GM12865 (cell line): ENCODE measurements at regions not wholly inside any gene's neighbourhood (a gene's known extent, or its start where the extent isn't known, plus 50 kb on each side); places are given as distances from the start of the nearest gene placed in this dataset.

Experiments
- DNase-seq: peaks from one replicate; pipeline ENCODE4 v3.0.0; 2010; ENCODE audit warnings: low read depth
- H3K4me3 ChIP-seq: 2 replicates; pipeline ENCODE4 v1.5.1; 2011; ENCODE audit warnings: mild to moderate bottlenecking, low read depth, low read length, control low read depth
- TF ChIP-seq, protein P1 (sequence below): IDR thresholded peaks from 2 replicates; pipeline ENCODE4 v1.5.1; 2011; ENCODE audit warnings: low read length, control low read depth, low read depth, inconsistent platforms; ENCODE audit not compliant: insufficient read depth; ENCODE audit errors: missing control alignments

DNA sequence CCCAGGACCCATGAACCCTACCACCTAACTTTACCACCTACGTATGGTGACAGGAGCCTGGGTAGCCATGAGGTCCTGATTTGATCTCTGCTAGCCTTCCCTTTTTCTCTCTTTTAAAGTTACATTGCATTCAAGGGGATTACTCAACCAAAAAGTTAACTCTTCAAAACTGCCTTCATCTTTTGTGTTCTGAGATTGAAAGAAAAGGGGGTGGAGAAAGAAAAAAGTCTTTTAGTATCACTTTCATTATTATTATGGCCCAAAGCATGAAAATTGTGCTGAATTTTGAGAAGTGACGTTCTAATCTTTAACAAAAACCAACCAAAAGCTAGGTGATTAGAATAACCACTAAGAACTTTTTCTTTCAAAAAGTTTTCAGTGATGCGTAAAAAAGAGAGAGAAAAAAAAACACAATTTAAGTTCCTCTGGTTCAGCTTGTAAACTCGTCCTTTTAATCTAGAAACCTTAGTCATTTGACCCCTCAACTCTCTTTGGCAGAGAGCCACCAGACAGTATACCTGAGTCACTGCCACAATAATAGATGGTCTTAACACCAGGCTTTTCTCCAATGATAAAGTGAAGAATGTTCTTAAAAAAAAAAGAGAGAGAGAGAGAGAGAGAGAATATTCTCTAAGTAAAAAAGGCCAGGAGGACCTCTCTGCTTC is 347.4 kb upstream of the FGF13 start:
- TF ChIP-seq, protein P1, sequence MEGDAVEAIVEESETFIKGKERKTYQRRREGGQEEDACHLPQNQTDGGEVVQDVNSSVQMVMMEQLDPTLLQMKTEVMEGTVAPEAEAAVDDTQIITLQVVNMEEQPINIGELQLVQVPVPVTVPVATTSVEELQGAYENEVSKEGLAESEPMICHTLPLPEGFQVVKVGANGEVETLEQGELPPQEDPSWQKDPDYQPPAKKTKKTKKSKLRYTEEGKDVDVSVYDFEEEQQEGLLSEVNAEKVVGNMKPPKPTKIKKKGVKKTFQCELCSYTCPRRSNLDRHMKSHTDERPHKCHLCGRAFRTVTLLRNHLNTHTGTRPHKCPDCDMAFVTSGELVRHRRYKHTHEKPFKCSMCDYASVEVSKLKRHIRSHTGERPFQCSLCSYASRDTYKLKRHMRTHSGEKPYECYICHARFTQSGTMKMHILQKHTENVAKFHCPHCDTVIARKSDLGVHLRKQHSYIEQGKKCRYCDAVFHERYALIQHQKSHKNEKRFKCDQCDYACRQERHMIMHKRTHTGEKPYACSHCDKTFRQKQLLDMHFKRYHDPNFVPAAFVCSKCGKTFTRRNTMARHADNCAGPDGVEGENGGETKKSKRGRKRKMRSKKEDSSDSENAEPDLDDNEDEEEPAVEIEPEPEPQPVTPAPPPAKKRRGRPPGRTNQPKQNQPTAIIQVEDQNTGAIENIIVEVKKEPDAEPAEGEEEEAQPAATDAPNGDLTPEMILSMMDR, result no peak
- no peak for DNase-seq
- no peak overlapping the region for H3K4me3 ChIP-seq

DNA sequence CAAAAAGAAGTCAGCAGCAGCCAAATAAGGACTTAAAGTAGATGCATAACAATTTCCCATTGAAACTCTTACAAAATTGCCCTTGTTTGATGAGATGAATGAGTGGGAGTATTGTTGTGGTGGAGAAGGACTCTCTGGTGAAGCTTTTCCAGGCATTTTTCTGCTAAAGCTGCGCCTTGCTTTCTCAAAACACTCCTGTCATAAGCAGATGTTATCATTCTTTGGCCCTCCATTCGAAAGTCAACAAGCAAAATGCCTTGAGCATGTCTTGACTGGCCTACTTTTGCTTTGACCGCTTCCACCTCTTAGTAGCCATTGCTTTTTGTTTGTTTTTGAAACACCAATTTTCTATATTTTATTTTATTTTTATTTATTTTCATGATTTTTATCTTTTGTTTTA is 340.9 kb upstream of the FGF13 start:
- TF ChIP-seq, protein P1, result no peak
- DNase-seq, result no peak
- no peak overlapping the region for H3K4me3 ChIP-seq

DNA sequence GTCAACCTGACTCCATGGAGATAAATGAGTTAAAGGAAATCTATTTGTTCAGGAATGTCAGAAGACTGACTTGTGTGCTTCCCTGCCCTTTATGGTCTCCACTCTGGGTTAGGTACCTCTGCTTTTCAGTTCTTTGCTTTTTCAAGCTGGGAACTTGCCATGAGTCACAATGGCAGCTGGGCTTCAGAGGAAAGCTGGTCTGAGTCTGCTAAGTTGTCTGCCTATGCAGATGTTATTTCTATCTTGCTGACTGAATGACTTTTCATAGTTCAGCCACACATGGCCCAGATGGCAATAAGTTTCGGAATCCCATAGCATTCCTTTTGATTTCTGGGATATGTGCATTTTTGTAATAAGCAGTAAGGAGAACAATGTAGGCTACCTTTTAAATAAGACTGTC is 337.9 kb upstream of the FGF13 start:
- no peak for DNase-seq
- H3K4me3 ChIP-seq, result no peak overlapping the region
- TF ChIP-seq, protein P1, result no peak

DNA sequence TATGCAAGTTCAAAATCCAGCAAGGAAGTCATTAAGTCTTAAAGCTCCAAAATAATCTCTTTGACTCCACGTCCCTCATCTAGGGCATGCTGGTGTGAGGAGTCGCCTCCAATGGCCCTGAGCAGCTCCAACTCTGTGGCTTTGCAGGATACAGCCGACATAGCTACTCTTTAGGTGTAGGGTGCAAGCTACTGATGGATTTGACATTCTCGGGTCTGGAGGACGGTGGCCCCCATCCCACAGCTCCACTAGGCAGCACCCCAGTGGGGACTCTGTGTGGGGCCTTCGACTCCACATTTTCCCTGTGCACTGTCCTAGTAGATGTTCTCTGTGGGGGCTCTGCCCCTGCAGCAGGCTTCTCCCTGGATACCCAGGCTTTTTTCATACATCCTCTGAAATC is 333.2 kb upstream of the FGF13 start:
- H3K4me3 ChIP-seq, result no peak overlapping the region
- no peak for DNase-seq
- TF ChIP-seq, protein P1, result no peak

DNA sequence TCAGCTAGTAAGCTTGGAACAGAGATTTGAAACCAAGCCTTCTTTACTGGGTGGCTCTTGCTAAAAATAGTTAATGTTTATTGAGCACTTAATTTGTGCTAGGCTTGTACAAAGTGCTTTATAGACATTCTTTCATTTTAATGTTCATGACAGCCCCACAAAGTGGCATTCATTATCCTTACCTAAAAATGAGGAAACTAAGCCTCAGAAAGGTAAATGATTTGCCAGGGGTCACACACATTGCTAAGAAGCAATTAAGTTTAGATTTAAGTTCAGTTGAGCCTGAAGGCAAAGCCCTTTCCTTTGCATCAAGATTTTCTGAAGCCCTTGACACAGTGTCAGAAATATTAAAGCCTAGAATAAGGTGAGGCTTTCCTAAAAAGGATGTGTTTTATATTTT is 327.5 kb upstream of the FGF13 start:
- DNase-seq, result no peak
- TF ChIP-seq, protein P1, result no peak
- no peak overlapping the region for H3K4me3 ChIP-seq

DNA sequence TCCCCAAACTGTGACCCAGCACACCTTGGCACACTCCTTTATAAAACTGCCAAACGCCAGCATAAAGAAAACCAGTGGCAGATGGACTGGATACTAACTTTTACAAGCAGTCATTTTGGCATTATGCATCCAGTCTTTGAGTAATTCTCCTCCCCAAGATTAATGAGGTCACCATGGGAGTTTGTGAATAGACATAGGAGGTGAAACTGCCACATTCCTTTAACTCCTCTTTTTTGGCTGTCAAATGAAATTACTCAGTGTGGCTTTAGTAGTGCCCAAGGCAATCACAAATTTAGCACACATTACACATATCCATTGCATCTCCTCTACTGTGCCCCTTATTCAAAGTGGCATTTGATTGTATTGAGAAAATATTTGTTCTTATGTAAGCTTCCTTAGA is 315.3 kb upstream of the FGF13 start:
- no peak for DNase-seq
- H3K4me3 ChIP-seq, result no peak overlapping the region
- TF ChIP-seq, protein P1, result no peak

DNA sequence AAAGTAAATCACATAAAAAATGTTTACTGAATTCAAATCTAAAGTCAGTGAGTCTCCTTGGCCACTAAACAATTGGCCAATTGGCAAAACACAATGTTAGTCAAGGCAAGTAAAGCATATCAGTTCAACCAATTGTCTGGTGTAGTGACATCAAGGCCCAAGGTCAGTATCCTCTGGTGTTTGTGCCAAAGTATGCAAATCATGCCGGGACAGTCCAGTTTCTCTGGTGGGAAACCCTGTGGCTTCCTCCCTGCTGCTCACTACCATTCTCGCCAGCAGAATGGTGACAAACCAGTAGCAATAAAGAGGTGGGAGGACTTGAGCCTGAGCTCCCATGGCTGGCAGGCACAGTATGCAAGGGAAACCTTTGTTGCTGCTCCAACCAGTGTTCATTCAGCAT is 314.9 kb upstream of the FGF13 start:
- no peak for DNase-seq
- no peak overlapping the region for H3K4me3 ChIP-seq
- TF ChIP-seq, protein P1, result no peak
